ENCODE measurements at regions not wholly inside any gene's neighbourhood (a gene's known extent, or its start where the extent isn't known, plus 50 kb on each side); places are given as distances from the start of the nearest gene placed in this dataset.
"Not testable (repeated sequence)": the region's sequence is repeated elsewhere in the genome, so short reads cannot be mapped to it uniquely, and the experiment has no call there.

DNA sequence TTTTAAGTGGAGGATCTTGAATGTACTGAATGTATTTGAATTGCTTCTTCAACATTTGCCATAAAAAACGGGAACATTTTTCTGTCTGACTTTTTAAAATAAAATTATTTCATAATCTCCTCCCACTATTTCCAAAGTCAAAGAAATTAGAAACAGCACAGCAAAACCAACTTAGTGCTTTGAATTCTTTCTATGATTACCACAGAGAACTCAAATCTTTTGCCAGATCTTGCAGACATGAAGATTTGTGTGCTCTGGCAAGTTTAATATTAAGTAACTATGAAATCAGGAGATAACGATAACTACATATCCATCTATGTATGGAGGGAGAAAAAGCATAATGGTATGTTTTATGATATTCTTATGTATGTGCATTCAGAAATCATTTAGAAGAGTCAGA, 982.2 kb downstream of the PCDH7 start:
- H3K9me3 ChIP-seq (ENCODE audit: control insufficient read depth, insufficient read depth, low read length): no peaks in the 10 kb centered on the region
- H3K9ac ChIP-seq (ENCODE audit: low read depth, low read length): no peak overlapping the region
- no peaks in the 10 kb centered on the region for H3K27me3 ChIP-seq (ENCODE audit: control insufficient read depth, insufficient read depth, low read length)
- H3K36me3 ChIP-seq (ENCODE audit: control insufficient read depth, insufficient read depth, low read length): no peaks in the 10 kb centered on the region
- no peak overlapping the region for H3K4me3 ChIP-seq (ENCODE audit: low read depth, low read length)
- no peaks in the 10 kb centered on the region for H3K4me1 ChIP-seq (ENCODE audit: control insufficient read depth, insufficient read depth, low read length)

DNA sequence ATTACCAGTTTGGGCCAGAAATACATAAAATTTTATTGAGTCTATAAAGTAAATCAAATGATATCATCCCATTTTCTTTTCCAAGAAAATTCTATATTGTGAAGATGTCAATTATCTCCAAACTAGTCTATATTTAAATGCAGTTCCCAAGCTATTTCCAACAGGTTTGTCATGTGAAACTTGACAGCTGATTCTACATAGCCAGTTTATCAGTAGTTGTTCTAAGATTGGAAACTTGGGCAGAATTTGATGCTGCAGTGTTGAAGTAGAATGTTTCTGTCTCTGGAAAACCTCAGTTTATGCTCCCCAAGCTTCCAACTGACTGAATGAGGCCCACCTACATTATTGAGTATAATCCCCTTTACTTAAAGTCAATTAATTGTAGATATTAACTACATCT, 994.1 kb downstream of the PCDH7 start:
- Histone ChIP-seq H3K9ac (ENCODE audit: low read depth, low read length) (no peak overlapping the region), H3K4me1 (ENCODE audit: control insufficient read depth, insufficient read depth, low read length) (no peaks in the 10 kb centered on the region), H3K36me3 (ENCODE audit: control insufficient read depth, insufficient read depth, low read length) (no peaks in the 10 kb centered on the region), H3K4me3 (ENCODE audit: low read depth, low read length) (no peak overlapping the region), H3K27me3 (ENCODE audit: control insufficient read depth, insufficient read depth, low read length) (no peaks in the 10 kb centered on the region), H3K9me3 (ENCODE audit: control insufficient read depth, insufficient read depth, low read length) (no peaks in the 10 kb centered on the region)

DNA sequence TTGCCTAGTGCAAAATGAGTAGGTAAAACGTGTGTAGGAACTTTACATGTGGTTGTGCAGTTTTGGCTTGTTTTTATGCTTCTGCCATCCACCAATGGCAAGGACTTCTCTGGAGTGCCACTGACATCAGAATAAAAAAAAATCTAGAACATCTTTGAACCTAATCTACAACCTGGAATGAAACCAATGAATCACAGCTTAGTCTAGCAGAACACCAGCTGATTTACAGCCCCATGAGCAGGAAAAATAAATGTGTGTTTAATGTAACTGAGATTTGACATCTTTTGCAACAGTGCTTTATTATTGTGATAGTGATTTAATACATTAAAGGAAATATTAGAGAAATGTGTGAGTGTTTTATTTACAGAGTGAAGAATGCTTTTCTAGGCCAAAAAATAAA, 995.1 kb downstream of the PCDH7 start:
- Histone ChIP-seq H3K9me3 (ENCODE audit: control insufficient read depth, insufficient read depth, low read length) (no peaks in the 10 kb centered on the region), H3K4me3 (ENCODE audit: low read depth, low read length) (no peak overlapping the region), H3K27me3 (ENCODE audit: control insufficient read depth, insufficient read depth, low read length) (no peaks in the 10 kb centered on the region), H3K36me3 (ENCODE audit: control insufficient read depth, insufficient read depth, low read length) (no peaks in the 10 kb centered on the region), H3K9ac (ENCODE audit: low read depth, low read length) (no peak overlapping the region), H3K4me1 (ENCODE audit: control insufficient read depth, insufficient read depth, low read length) (no peaks in the 10 kb centered on the region)

DNA sequence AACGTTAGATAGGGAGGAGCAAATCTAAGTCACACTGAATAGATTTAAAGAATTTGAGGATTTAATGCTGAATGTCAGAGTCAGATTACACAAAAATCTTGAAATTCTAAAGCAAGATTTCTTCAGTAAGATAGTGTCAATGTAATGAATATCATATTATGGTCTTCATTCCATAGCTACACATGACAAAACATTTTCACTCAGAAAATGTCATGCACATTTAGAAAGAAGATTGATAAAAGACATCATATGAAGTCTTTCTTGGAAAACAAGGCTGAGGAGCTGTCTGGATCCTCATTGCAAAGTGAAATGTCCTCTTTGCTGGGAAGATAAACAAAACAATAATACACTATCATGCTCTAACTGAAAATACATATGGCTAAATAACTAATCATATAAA, 1006.9 kb downstream of the PCDH7 start:
- Histone ChIP-seq H3K9me3 (ENCODE audit: control insufficient read depth, insufficient read depth, low read length) (no peaks in the 10 kb centered on the region), H3K4me1 (ENCODE audit: control insufficient read depth, insufficient read depth, low read length) (no peaks in the 10 kb centered on the region), H3K4me3 (ENCODE audit: low read depth, low read length) (no peak overlapping the region), H3K9ac (ENCODE audit: low read depth, low read length) (no peak overlapping the region), H3K36me3 (ENCODE audit: control insufficient read depth, insufficient read depth, low read length) (no peaks in the 10 kb centered on the region), H3K27me3 (ENCODE audit: control insufficient read depth, insufficient read depth, low read length) (no peaks in the 10 kb centered on the region)

DNA sequence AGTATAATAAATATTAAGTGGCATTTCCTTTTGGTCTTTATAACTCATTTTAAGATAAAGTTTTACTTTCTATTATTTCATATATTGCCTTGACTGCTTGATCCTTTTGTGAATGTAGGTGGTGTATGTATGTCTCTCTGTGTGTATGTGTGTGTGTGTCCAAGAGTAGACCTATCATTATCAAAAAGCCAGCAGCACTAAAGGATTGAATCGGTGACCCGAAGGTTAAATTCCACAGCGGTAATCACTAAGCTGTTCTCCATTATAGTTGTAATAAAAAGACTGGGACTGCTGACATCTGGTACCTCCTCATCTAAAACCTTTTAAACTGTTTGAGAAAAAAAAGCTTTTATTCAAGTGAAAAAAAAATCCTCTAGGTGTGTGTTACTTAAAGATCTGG, 1014.8 kb downstream of the PCDH7 start:
- H3K9ac ChIP-seq (ENCODE audit: low read depth, low read length): no peak overlapping the region
- H3K4me1 ChIP-seq (ENCODE audit: control insufficient read depth, insufficient read depth, low read length): no peaks in the 10 kb centered on the region
- no peaks in the 10 kb centered on the region for H3K27me3 ChIP-seq (ENCODE audit: control insufficient read depth, insufficient read depth, low read length)
- no peaks in the 10 kb centered on the region for H3K36me3 ChIP-seq (ENCODE audit: control insufficient read depth, insufficient read depth, low read length)
- H3K9me3 ChIP-seq (ENCODE audit: control insufficient read depth, insufficient read depth, low read length): no peaks in the 10 kb centered on the region
- no peak overlapping the region for H3K4me3 ChIP-seq (ENCODE audit: low read depth, low read length)

DNA sequence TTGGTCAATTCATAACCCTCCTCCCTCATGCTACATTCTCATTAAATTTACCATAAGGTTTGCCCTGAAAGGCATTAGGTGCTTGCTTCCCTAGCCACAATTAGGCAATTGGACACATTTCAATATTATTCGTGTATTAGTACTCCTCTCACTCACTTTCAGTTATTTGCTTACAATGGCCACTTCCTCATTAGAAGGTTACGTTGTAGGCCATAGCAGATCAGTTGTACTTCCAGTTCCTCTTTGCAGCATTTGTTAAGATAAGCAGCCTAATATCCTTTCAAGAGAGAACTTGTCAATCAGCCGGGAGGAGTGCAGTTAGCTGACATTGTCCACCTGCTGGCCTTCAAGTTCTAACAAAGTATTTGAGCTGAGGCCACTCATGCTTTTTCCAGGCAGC, 1017.2 kb downstream of the PCDH7 start:
- Histone ChIP-seq H3K4me3 (ENCODE audit: low read depth, low read length) (no peak overlapping the region), H3K9me3 (ENCODE audit: control insufficient read depth, insufficient read depth, low read length) (no peaks in the 10 kb centered on the region), H3K4me1 (ENCODE audit: control insufficient read depth, insufficient read depth, low read length) (no peaks in the 10 kb centered on the region), H3K27me3 (ENCODE audit: control insufficient read depth, insufficient read depth, low read length) (no peaks in the 10 kb centered on the region), H3K36me3 (ENCODE audit: control insufficient read depth, insufficient read depth, low read length) (no peaks in the 10 kb centered on the region), H3K9ac (ENCODE audit: low read depth, low read length) (no peak overlapping the region)

DNA sequence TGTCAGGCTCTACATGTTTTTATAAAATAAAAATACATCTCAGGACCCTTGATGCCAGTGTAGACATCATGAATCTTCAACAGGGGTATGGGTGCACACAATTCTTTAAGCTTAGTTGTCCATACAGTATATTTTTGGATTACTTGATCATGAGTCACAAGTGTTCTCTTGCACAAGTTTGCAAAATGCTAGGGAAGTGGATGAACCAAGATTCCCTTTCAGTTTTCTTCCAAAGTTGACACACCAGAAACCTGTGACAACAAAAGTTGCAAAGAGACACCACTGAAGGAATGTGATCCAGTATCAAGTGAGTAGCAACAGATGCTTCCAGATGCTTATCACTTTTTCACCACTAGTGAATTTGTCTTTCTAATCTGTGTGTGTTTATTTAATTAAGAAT, 1021.2 kb downstream of the PCDH7 start:
- no peak overlapping the region for H3K4me3 ChIP-seq (ENCODE audit: low read depth, low read length)
- no peaks in the 10 kb centered on the region for H3K36me3 ChIP-seq (ENCODE audit: control insufficient read depth, insufficient read depth, low read length)
- no peaks in the 10 kb centered on the region for H3K9me3 ChIP-seq (ENCODE audit: control insufficient read depth, insufficient read depth, low read length)
- H3K27me3 ChIP-seq (ENCODE audit: control insufficient read depth, insufficient read depth, low read length): no peaks in the 10 kb centered on the region
- H3K4me1 ChIP-seq (ENCODE audit: control insufficient read depth, insufficient read depth, low read length): no peaks in the 10 kb centered on the region
- no peak overlapping the region for H3K9ac ChIP-seq (ENCODE audit: low read depth, low read length)

DNA sequence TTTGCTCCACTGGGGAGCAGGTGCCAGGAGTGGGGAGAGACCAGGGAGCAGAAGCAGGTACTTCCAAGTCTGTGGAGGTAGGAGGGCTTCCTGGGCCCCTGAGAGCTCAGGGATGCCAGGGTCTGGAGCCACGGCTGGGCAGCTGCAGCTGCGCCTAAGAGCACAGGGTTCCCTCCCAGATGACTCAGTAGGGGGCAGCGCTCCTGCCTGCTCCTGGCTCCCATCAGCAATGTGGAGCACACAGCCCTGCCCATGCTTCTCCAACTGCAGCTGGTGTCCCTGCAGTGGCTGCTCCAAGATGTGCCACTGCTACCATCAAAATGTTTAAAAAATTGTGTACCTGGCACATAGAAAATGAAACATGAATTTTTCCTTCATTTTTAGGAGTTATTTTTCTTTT, 1028.2 kb downstream of the PCDH7 start:
- Histone ChIP-seq H3K4me1 (ENCODE audit: control insufficient read depth, insufficient read depth, low read length) (no peaks in the 10 kb centered on the region), H3K9ac (ENCODE audit: low read depth, low read length) (no peak overlapping the region), H3K27me3 (ENCODE audit: control insufficient read depth, insufficient read depth, low read length) (no peaks in the 10 kb centered on the region), H3K36me3 (ENCODE audit: control insufficient read depth, insufficient read depth, low read length) (no peaks in the 10 kb centered on the region), H3K9me3 (ENCODE audit: control insufficient read depth, insufficient read depth, low read length) (no peaks in the 10 kb centered on the region), H3K4me3 (ENCODE audit: low read depth, low read length) (no peak overlapping the region)

DNA sequence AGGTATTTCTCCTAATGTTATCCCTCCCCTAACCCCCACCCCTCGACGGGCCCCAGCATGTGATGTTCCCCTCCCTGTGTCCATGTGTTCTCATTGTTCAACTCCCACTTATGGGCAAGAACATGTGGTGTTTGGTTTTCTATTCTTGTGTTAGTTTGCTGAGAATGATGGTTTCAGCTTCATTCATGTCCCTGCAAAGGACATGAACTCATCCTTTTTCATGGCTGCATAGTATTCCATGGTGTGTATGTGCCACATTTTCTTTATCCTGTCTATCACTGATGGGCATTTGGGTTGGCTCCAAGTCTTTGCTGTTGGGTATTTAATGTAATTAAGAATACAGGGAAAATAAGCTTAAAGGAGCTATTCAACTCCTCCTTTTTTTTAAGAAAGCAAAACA, 1030.4 kb downstream of the PCDH7 start:
- not testable (repeated sequence) for H3K36me3 ChIP-seq (ENCODE audit: control insufficient read depth, insufficient read depth, low read length); H3K4me1 ChIP-seq (ENCODE audit: control insufficient read depth, insufficient read depth, low read length); H3K9ac ChIP-seq (ENCODE audit: low read depth, low read length)

DNA sequence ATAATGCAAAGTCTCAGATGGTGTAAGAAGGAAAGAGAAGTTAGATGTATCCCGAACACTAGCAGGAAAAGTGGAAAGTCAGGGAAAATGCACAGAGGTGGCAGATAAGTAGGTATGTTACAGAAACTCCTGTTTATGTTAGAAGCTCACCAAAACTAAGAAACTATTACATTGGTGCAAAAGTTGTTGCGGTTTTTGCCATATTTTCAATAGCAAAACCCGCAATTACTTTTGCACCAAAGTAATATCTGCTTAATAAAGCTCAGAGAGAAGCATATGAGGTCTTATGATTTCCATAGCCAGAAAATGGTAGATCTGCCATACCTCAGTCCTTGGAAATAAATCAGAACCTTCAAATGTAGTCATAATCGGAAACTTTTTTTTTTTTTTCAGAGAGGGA, 1035.6 kb downstream of the PCDH7 start:
- Histone ChIP-seq H3K9me3 (ENCODE audit: control insufficient read depth, insufficient read depth, low read length) (no peaks in the 10 kb centered on the region), H3K27me3 (ENCODE audit: control insufficient read depth, insufficient read depth, low read length) (no peaks in the 10 kb centered on the region), H3K9ac (ENCODE audit: low read depth, low read length) (no peak overlapping the region), H3K4me1 (ENCODE audit: control insufficient read depth, insufficient read depth, low read length) (no peaks in the 10 kb centered on the region), H3K4me3 (ENCODE audit: low read depth, low read length) (no peak overlapping the region), H3K36me3 (ENCODE audit: control insufficient read depth, insufficient read depth, low read length) (no peaks in the 10 kb centered on the region)

More for the DNA sequence above, 1030.4 kb downstream of the PCDH7 start:
- not testable (repeated sequence) for H3K4me3 ChIP-seq (ENCODE audit: low read depth, low read length); H3K9me3 ChIP-seq (ENCODE audit: control insufficient read depth, insufficient read depth, low read length); H3K27me3 ChIP-seq (ENCODE audit: control insufficient read depth, insufficient read depth, low read length)

DNA sequence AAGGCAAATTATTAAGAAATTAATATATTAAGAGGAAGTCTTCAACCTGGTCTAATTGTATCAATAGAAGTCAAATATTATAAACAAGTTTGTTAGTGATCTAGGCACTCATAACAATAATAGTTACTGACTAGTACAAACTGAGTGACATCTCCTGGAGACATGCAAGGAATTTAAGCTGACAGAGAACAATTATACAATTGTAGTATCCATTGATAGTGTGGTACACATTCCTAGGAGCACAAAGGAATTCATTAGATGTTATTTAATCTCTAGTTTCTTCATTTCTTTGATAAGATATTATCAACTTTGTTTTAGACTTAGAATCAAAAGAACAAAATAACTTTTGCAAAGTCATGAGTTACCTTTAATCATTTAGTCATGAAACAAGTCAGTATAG, 1048.6 kb downstream of the PCDH7 start:
- no peaks in the 10 kb centered on the region for H3K36me3 ChIP-seq (ENCODE audit: control insufficient read depth, insufficient read depth, low read length)
- H3K9ac ChIP-seq (ENCODE audit: low read depth, low read length): no peak overlapping the region
- H3K4me3 ChIP-seq (ENCODE audit: low read depth, low read length): no peak overlapping the region

DNA sequence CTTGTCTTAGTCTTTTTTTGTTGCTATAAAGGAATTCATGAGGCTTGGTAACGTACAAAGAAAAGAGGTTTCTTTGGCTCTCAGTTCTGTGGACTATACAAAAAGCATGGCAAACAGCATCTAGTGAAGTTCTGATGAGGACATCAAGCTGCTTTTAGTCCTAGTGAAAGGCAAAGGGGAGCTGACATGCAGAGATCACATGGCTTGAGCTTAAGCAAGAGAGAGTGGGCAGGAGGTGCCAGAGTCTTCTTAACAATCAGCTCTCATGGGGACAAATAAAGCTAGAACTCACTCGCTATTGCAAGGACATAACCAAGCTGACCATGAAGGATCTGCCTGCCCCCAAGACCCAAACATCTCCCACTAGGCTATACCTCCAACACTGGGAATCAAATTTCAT, 1063.1 kb downstream of the PCDH7 start:
- no peaks in the 10 kb centered on the region for H3K36me3 ChIP-seq (ENCODE audit: control insufficient read depth, insufficient read depth, low read length)
- H3K9me3 ChIP-seq (ENCODE audit: control insufficient read depth, insufficient read depth, low read length): no peaks in the 10 kb centered on the region
- H3K4me3 ChIP-seq (ENCODE audit: low read depth, low read length): no peak overlapping the region
- no peak overlapping the region for H3K9ac ChIP-seq (ENCODE audit: low read depth, low read length)
- H3K4me1 ChIP-seq (ENCODE audit: control insufficient read depth, insufficient read depth, low read length): no peaks in the 10 kb centered on the region
- H3K27me3 ChIP-seq (ENCODE audit: control insufficient read depth, insufficient read depth, low read length): no peaks in the 10 kb centered on the region

More for the DNA sequence above, 1048.6 kb downstream of the PCDH7 start:
- no peaks in the 10 kb centered on the region for H3K9me3 ChIP-seq (ENCODE audit: control insufficient read depth, insufficient read depth, low read length)
- no peaks in the 10 kb centered on the region for H3K27me3 ChIP-seq (ENCODE audit: control insufficient read depth, insufficient read depth, low read length)
- H3K4me1 ChIP-seq (ENCODE audit: control insufficient read depth, insufficient read depth, low read length): no peaks in the 10 kb centered on the region

DNA sequence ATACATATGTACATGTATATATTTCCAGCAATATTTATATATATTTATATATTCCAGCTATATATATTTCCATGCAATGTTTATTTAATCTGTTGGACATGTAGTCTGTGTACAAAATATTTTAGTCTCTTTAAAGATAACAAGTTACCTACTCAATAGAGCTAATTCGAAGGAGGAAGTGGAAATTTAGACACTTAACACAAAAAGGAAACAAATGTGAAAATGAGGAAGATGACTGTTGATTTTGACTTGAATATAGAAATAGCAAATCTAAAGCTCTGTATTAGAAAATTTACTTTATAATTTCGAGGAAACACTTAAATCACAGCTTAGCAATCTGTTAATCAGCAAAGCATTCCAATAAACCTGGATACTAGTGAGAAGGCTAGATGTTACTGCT, 1064.4 kb downstream of the PCDH7 start:
- Histone ChIP-seq H3K36me3 (ENCODE audit: control insufficient read depth, insufficient read depth, low read length) (no peaks in the 10 kb centered on the region), H3K27me3 (ENCODE audit: control insufficient read depth, insufficient read depth, low read length) (no peaks in the 10 kb centered on the region), H3K9me3 (ENCODE audit: control insufficient read depth, insufficient read depth, low read length) (no peaks in the 10 kb centered on the region), H3K4me1 (ENCODE audit: control insufficient read depth, insufficient read depth, low read length) (no peaks in the 10 kb centered on the region), H3K4me3 (ENCODE audit: low read depth, low read length) (no peak overlapping the region), H3K9ac (ENCODE audit: low read depth, low read length) (no peak overlapping the region)
